Osteocyte (in vitro differentiated cells): ENCODE measurements at regions not wholly inside any gene's neighbourhood (a gene's known extent, or its start where the extent isn't known, plus 50 kb on each side); places are given as distances from the start of the nearest gene placed in this dataset.

Experiments
- DNase-seq: peaks from one replicate; pipeline ENCODE4 v3.0.0; 2021; ENCODE audit warnings: mixed read lengths; ENCODE audit not compliant: unreplicated experiment; ENCODE audit errors: extremely low spot score
- H3K27ac Mint-ChIP-seq: one replicate; pipeline ENCODE4 v1.8.0; 2021; ENCODE audit warnings: mild to moderate bottlenecking, mixed read lengths; ENCODE audit not compliant: unreplicated experiment
- H3K27me3 Mint-ChIP-seq: one replicate; pipeline ENCODE4 v1.8.0; 2021; ENCODE audit warnings: mixed read lengths; ENCODE audit not compliant: unreplicated experiment
- H3K36me3 Mint-ChIP-seq: one replicate; pipeline ENCODE4 v1.8.0; 2021; ENCODE audit warnings: mixed read lengths; ENCODE audit not compliant: unreplicated experiment
- H3K4me1 Mint-ChIP-seq: one replicate; pipeline ENCODE4 v1.8.0; 2021; ENCODE audit warnings: mixed read lengths; ENCODE audit not compliant: unreplicated experiment
- H3K4me3 Mint-ChIP-seq: one replicate; pipeline ENCODE4 v1.8.0; 2021; ENCODE audit warnings: mild to moderate bottlenecking, moderate library complexity, mixed read lengths; ENCODE audit not compliant: unreplicated experiment
- H3K9me3 Mint-ChIP-seq: one replicate; pipeline ENCODE4 v1.8.0; 2021; ENCODE audit warnings: mixed read lengths; ENCODE audit not compliant: unreplicated experiment
- TF ChIP-seq, protein P1 (sequence below): fragments of 200-600 bp; sonication (generic); IDR thresholded peaks from 2 replicates; pipeline ENCODE4 v1.5.0; 2021; ENCODE audit warnings: antibody characterized with exemption, mild to moderate bottlenecking, moderate library complexity

DNA sequence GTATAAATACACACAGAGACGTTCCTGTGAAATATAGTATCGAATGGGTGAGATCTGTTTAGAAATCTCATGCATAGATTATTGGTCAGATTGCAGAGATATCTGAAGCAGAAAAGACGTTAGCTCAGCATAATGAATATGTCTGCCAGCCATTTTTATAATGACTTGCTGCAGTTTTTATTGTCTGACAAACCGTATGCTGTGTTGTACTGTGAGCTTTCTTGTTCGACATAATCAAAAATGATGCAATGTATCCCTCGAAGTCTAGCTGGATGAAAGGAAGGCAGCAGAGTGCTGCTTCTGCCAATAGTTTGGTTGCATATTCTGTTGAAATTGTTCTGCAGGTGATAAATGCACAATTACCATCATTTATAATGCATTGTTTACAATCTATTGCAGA, 514.9 kb upstream of the ARRDC3 start:
- Mint-ChIP-seq H3K27ac (no peak overlapping the region), H3K9me3 (no peaks in the 10 kb centered on the region), H3K27me3 (no peaks in the 10 kb centered on the region), H3K4me3 (no peak overlapping the region), H3K4me1 (no peaks in the 10 kb centered on the region), H3K36me3 (no peaks in the 10 kb centered on the region)
- no peak for DNase-seq
- TF ChIP-seq, protein P1, sequence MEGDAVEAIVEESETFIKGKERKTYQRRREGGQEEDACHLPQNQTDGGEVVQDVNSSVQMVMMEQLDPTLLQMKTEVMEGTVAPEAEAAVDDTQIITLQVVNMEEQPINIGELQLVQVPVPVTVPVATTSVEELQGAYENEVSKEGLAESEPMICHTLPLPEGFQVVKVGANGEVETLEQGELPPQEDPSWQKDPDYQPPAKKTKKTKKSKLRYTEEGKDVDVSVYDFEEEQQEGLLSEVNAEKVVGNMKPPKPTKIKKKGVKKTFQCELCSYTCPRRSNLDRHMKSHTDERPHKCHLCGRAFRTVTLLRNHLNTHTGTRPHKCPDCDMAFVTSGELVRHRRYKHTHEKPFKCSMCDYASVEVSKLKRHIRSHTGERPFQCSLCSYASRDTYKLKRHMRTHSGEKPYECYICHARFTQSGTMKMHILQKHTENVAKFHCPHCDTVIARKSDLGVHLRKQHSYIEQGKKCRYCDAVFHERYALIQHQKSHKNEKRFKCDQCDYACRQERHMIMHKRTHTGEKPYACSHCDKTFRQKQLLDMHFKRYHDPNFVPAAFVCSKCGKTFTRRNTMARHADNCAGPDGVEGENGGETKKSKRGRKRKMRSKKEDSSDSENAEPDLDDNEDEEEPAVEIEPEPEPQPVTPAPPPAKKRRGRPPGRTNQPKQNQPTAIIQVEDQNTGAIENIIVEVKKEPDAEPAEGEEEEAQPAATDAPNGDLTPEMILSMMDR: no peak

DNA sequence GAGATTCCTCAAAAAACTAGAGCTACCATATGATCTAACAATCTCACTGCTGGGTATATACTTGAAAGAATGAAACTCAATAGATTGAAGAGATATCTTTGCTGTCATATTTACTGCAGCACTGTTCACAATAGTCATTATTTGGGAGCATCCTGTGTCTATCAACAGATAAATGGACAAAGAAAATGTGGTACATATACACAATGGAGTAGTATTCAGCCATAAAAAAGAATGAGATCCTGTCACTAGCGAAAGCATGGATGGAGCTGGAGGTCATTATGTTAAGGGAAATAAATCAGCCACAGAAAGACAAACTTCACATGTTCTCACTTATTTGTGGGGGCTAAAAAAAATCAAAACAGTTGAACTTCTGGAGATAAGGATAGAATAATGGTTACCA, 505.7 kb upstream of the ARRDC3 start:
- no peak for DNase-seq
- peaks cover 4% of the 10 kb centered on the region for H3K9me3 Mint-ChIP-seq
- TF ChIP-seq, protein P1: no peak
- H3K27me3 Mint-ChIP-seq: no peaks in the 10 kb centered on the region
- H3K4me3 Mint-ChIP-seq: no peak overlapping the region
- no peak overlapping the region for H3K27ac Mint-ChIP-seq
- no peaks in the 10 kb centered on the region for H3K36me3 Mint-ChIP-seq
- H3K4me1 Mint-ChIP-seq: peaks cover 2% of the 10 kb centered on the region

DNA sequence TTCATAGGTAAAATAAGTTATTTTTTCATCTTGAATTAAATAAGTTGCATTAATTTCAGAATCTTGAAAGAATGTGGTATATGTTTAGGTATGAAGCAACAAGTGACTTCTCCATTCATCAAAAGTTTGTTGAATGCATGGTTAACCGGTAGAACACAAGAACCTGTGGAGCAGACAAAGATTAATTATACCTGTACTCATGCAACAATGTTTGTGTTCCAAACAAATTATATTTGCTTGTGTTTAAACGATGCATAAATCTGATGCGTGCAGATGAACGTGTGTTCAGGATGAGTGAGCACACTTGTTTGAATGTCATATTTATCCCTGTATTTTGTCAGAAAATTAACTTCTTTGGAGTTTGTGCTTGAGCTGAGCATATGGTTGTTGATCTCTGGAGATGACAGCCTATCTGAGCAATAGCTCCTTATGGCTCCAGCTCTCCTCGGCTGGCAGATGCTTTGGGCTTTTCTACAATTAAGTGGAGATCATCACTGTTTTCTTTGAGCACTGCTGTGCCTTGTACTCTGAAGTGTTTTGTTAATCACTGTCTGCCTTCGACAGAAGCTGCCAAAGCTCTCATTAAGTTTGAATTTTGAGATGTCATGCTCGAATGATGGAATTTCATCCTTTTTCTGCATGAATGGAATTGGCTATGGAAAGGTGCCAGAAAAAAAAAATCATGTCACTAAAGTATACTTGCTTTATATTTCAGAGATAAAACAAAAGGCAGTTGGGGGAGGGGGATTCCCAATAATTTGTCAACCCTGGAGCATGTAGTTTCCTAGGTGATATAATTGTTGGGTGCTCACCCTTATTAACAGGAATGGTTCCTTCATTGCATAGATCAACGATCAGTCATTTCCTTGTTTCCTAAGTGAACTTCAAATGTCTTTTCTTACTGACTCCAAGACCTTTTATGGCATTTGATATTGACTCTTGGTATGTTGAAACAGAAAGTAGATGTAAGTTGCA, 502.5 kb upstream of the ARRDC3 start:
- no peaks in the 10 kb centered on the region for H3K27me3 Mint-ChIP-seq
- TF ChIP-seq, protein P1: no peak
- H3K27ac Mint-ChIP-seq: no peak overlapping the region
- no peak for DNase-seq
- H3K36me3 Mint-ChIP-seq: no peaks in the 10 kb centered on the region
- H3K4me1 Mint-ChIP-seq: peaks cover 2% of the 10 kb centered on the region
- H3K4me3 Mint-ChIP-seq: no peak overlapping the region
- peaks cover 7% of the 10 kb centered on the region for H3K9me3 Mint-ChIP-seq

DNA sequence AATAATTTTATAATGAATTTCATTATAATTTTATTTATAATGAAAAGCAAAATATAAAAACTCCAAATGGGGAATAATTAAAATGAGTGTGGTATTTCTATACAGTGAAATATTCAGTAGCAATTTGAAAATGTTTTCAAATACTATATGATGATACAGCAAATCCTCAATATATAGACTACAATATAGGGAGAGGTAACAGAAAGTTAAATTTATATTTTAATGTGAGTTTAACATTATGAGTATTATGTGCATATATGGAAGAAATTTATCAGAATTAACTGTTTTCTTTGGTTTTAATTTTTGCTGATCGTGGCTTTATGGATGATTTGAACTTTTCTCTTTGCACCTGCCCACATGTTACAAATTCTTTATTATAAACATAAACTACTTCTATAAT, 500.9 kb upstream of the ARRDC3 start:
- TF ChIP-seq, protein P1: no peak

DNA sequence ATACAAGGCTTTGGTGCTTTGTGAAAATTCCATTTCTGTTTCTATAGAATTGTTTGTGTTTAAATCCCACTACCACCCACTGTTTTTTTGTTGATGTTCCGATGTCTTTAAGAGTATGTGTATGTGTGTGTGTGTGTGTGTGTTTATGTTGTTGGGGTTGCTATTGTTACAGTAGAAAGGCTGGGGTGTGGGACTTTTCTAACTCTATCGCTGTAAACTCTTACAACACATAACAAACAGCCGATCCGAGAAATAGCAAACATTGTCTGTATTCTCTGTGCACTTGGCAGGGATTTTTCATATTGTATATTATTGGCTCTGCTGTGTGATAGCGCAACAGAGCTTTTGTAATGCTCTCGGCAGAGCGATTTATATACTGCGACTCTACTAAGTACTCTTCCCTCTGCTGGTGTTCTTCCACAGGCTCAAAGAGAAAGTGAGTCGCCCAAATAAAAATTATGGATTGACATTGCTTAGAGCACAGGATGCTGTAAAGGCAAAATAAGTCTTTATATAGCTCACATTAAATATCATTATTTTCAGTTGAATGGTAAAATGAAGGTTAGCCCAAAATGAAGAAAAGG, 492.2 kb upstream of the ARRDC3 start:
- Mint-ChIP-seq H3K36me3 (no peaks in the 10 kb centered on the region), H3K27ac (no peak overlapping the region), H3K4me3 (no peak overlapping the region), H3K4me1 (no peaks in the 10 kb centered on the region), H3K27me3 (no peaks in the 10 kb centered on the region), H3K9me3 (peaks cover 6% of the 10 kb centered on the region)
- TF ChIP-seq, protein P1: no peak
- DNase-seq: no peak

More for the DNA sequence above, 500.9 kb upstream of the ARRDC3 start:
- Mint-ChIP-seq H3K27me3 (no peaks in the 10 kb centered on the region), H3K9me3 (peaks cover 16% of the 10 kb centered on the region), H3K27ac (no peak overlapping the region), H3K36me3 (no peaks in the 10 kb centered on the region), H3K4me3 (no peak overlapping the region), H3K4me1 (peaks cover 2% of the 10 kb centered on the region)
- DNase-seq: no peak
